GM12878 (cell line): ENCODE measurements at regions not wholly inside any gene's neighbourhood (a gene's known extent, or its start where the extent isn't known, plus 50 kb on each side); places are given as distances from the start of the nearest gene placed in this dataset.

ENCODE experiments used
- ATAC-seq: fragments of 200-7000 bp; cut with Tn5 transposase; 3 replicates; pipeline ENCODE4 v1.9.1; 2020; ENCODE audit warnings: mild to moderate bottlenecking, moderate library complexity
- BruUV-seq: library from RNA; stranded (reverse); fragments of 400-500 nt; replicated peaks from 2 replicates; lab custom pipeline; 2021; lab: Mats Ljungman, UMichigan
- CTCF ChIA-PET: fragments of 300-600 bp; sonication (Branson Sonifier 250); formaldehyde crosslinking; extraction: SDS; loops from one replicate; lab custom pipeline; 2021; ENCODE audit warnings: inconsistent platforms; lab: Yijun Ruan, JAX
- POLR2A ChIA-PET: fragments of 350-600 bp; formaldehyde crosslinking; extraction: SDS; loops from one replicate; lab custom pipeline; 2021; ENCODE audit warnings: inconsistent platforms; lab: Charles Lee
- RAD21 ChIA-PET: fragments of 300-600 bp; sonication (Branson Sonifier 250); formaldehyde crosslinking; loops from one replicate; lab custom pipeline; 2023; ENCODE audit warnings: antibody characterized with exemption; ENCODE audit not compliant: unreplicated experiment; lab: Charles Lee
- SMC1A ChIA-PET: fragments of 300-600 bp; sonication (Branson Sonifier 250); formaldehyde crosslinking; loops from one replicate; lab custom pipeline; 2023; ENCODE audit not compliant: unreplicated experiment, uncharacterized antibody; lab: Charles Lee
- DNase-seq: peaks from one replicate; pipeline ENCODE4 v3.0.0-alpha.2; 2011; ENCODE audit warnings: low read depth, low spot score
- FAIRE-seq: peaks from 3 replicates; lab custom pipeline; 2011; peaks lifted over from hg19 to GRCh38; lab: Jason Lieb, UNC
- H2AFZ ChIP-seq: 2 replicates; pipeline ENCODE4 v1.6.0; 2011; ENCODE audit warnings: low read depth, low read length, control low read depth; ENCODE audit not compliant: control insufficient read depth
- H3K27ac ChIP-seq: 2 replicates; pipeline ENCODE4 v1.5.1; 2011; ENCODE audit warnings: control low read depth; ENCODE audit not compliant: control insufficient read depth, insufficient read depth
- H3K27me3 ChIP-seq, 2 experiments: replicated peaks in 1 of 2; 2 replicates each; pipeline versions ENCODE4 v1.6.0 to v1.6.1; 2011; ENCODE audit warnings: low read length in 1 of 2; ENCODE audit not compliant: control insufficient read depth in 2 of 2, insufficient read depth in 2 of 2
- H3K36me3 ChIP-seq, 2 experiments: 2 replicates each; pipeline ENCODE4 v1.5.1; 2011; ENCODE audit warnings: low read length in 1 of 2; ENCODE audit not compliant: control insufficient read depth in 2 of 2, insufficient read depth in 2 of 2
- H3K4me1 ChIP-seq: 2 replicates; pipeline ENCODE4 v1.6.1; 2011; ENCODE audit warnings: mild to moderate bottlenecking, low read length, moderate library complexity, mixed read lengths; ENCODE audit not compliant: control insufficient read depth, insufficient read depth
- H3K4me2 ChIP-seq: 2 replicates; pipeline ENCODE4 v1.6.0; 2011; ENCODE audit warnings: control low read depth; ENCODE audit not compliant: control insufficient read depth, insufficient read depth
- H3K4me3 ChIP-seq: fragments of 200-600 bp; sonication (generic); 2 replicates; pipeline ENCODE4 v1.5.1; 2016
- H3K79me2 ChIP-seq: 2 replicates; pipeline ENCODE4 v1.6.0; 2011; ENCODE audit warnings: low read length; ENCODE audit not compliant: control insufficient read depth, insufficient read depth
- H3K9ac ChIP-seq: 2 replicates; pipeline ENCODE4 v1.8.0; 2011; ENCODE audit warnings: low read length, control low read depth, mixed read lengths; ENCODE audit not compliant: control insufficient read depth, insufficient read depth
- H3K9me3 ChIP-seq: replicated peaks from 3 replicates; pipeline ENCODE4 v1.5.1; 2011; ENCODE audit warnings: mild to moderate bottlenecking, low read length; ENCODE audit not compliant: control insufficient read depth, insufficient read depth
- H4K20me1 ChIP-seq: 2 replicates; pipeline ENCODE4 v1.6.0; 2011; ENCODE audit not compliant: control insufficient read depth, insufficient read depth
- ATF2 ChIP-seq: IDR thresholded peaks from 2 replicates; pipeline ENCODE4 v1.6.1; 2012; ENCODE audit warnings: low read length, inconsistent platforms
- BRCA1 ChIP-seq: IDR thresholded peaks from 2 replicates; pipeline ENCODE4 v1.6.1; 2011; ENCODE audit warnings: low read depth, low read length, improper control_type of control experiment
- E2F4 ChIP-seq: IDR thresholded peaks from 2 replicates; pipeline ENCODE4 v1.6.1; 2012; ENCODE audit warnings: low read depth, low read length, improper control_type of control experiment
- ETV6 ChIP-seq, 2 experiments: fragments of 450-650 bp in 1 of 2; IDR thresholded peaks in 1 of 2; conservative IDR thresholded peaks in 1 of 2; 2 replicates each; pipeline ENCODE4 v1.6.1; 2014; ENCODE audit warnings: antibody characterized with exemption in 1 of 2, borderline replicate concordance in 1 of 2, low read depth in 1 of 2, mild to moderate bottlenecking in 1 of 2, moderate library complexity in 1 of 2
- GATAD2B ChIP-seq: fragments of 450-650 bp; conservative IDR thresholded peaks from 2 replicates; pipeline ENCODE4 v1.6.1; 2017; ENCODE audit warnings: low read depth, mild to moderate bottlenecking, moderate library complexity
- HDAC2 ChIP-seq: fragments of 200-600 bp; sonication (generic); IDR thresholded peaks from 2 replicates; pipeline ENCODE4 v1.6.1; 2017
- IRF3 ChIP-seq: fragments of 450-650 bp; IDR thresholded peaks from 2 replicates; pipeline ENCODE4 v1.6.1; 2014; ENCODE audit warnings: mild to moderate bottlenecking
- MYB ChIP-seq: fragments of 150-350 bp; IDR thresholded peaks from 2 replicates; pipeline ENCODE4 v1.6.1; 2014; ENCODE audit warnings: mild to moderate bottlenecking, low read depth, low read length, borderline replicate concordance
- NBN ChIP-seq: fragments of 450-650 bp; IDR thresholded peaks from 2 replicates; pipeline ENCODE4 v1.6.1; 2016
- POLR2AphosphoS2 ChIP-seq: IDR thresholded peaks from 2 replicates; pipeline ENCODE4 v1.6.1; 2011; ENCODE audit warnings: low read depth, mild to moderate bottlenecking, low read length, improper control_type of control experiment, moderate library complexity
- PRDM15 ChIP-seq: fragments of 450-650 bp; formaldehyde crosslinking; IDR thresholded peaks from 2 replicates; pipeline ENCODE4 v1.4.0; 2020; ENCODE audit warnings: mild to moderate bottlenecking, moderate library complexity
- RAD21 ChIP-seq: IDR thresholded peaks from 2 replicates; pipeline ENCODE4 v1.6.1; 2011; ENCODE audit warnings: mild to moderate bottlenecking, low read depth, low read length, moderate library complexity; ENCODE audit not compliant: insufficient read depth
- RFX5 ChIP-seq: IDR thresholded peaks from 2 replicates; pipeline ENCODE4 v1.6.1; 2011; ENCODE audit warnings: low read depth, low read length, improper control_type of control experiment
- SMAD1 ChIP-seq: fragments of 450-650 bp; IDR thresholded peaks from 2 replicates; pipeline ENCODE4 v1.6.1; 2018; ENCODE audit warnings: mild to moderate bottlenecking, low read depth; ENCODE audit not compliant: partially characterized antibody
- SRF ChIP-seq, 2 experiments: IDR thresholded peaks; 2 replicates each; pipeline ENCODE4 v1.6.1; 2011; ENCODE audit warnings: low read depth in 2 of 2, low read length in 2 of 2, mild to moderate bottlenecking in 1 of 2, moderate library complexity in 1 of 2
- STAT1 ChIP-seq: fragments of 450-650 bp; conservative IDR thresholded peaks from 2 replicates; pipeline ENCODE4 v1.6.1; 2014; ENCODE audit warnings: antibody characterized with exemption, mild to moderate bottlenecking
- STAT3 ChIP-seq: IDR thresholded peaks from 2 replicates; pipeline ENCODE4 v1.6.1; 2011; ENCODE audit warnings: low read depth, low read length, improper control_type of control experiment
- ZNF217 ChIP-seq: fragments of 450-650 bp; IDR thresholded peaks from 2 replicates; pipeline ENCODE4 v1.6.1; 2017; ENCODE audit warnings: antibody characterized with exemption, mild to moderate bottlenecking
- ZSCAN29 ChIP-seq: fragments of 450-650 bp; IDR thresholded peaks from 2 replicates; pipeline ENCODE4 v1.6.1; 2017; ENCODE audit warnings: mild to moderate bottlenecking, moderate library complexity
- WGBS: methylation state at CpG from one replicate; pipeline ENCODE4 v1.1.6; 2016; ENCODE audit warnings: low lambda C conversion rate; ENCODE audit not compliant: insufficient replicate concordance, insufficient coverage; ENCODE audit errors: missing lambda C conversion rate; 5-methylcytosine and 5-hydroxymethylcytosine counted together
- in situ Hi-C: fragments of 300-500 bp; cut with MboI; formaldehyde crosslinking; loops from 9 replicates; pipeline ENCODE4 v1.14.3; 2018; ENCODE audit warnings: mixed read lengths
- intact Hi-C: fragments of 100-400 bp; cut with micrococcal nuclease; formaldehyde crosslinking; loops from one replicate; pipeline ENCODE4 v1.14.2; 2022; ENCODE audit not compliant: unreplicated experiment
- TF ChIP-seq, protein P1 (sequence below): IDR thresholded peaks from 2 replicates; pipeline ENCODE4 v1.6.1; 2012; ENCODE audit warnings: low read depth, low read length, improper control_type of control experiment

DNA sequence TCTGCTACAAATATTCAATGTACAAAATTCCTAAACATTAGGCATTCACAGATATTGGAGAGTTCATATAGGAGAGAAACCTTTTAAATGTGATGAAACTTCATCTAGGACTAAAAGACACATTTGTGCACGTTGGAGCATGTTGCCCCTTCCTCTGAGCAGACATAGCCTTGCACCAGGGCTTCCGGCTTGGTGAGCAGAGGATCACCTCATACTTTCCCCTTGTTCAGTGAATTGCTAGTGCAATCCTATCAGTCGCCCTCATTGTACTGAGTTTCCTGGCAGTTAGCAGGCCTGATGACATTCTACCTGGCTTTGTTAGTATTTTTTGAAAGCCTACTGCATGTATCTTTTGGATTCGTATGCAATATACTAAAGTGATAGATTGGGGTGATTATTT lies 466.2 kb downstream of the SPRY1 start:
- ChIA-PET CTCF (no interaction called here), POLR2A (no interaction called here), RAD21 (no interaction called here), SMC1A (no interaction called here)
- Histone ChIP-seq H3K4me3 (no peak overlapping the region), H3K4me2 (no peak overlapping the region), H2AFZ (no peak overlapping the region), H4K20me1 (no peaks in the 10 kb centered on the region), H3K9ac (no peak overlapping the region), H3K79me2 (no peaks in the 10 kb centered on the region), H3K27me3 (no peaks in the 10 kb centered on the region; a peak in 1 of 4 replicates), H3K4me1 (no peaks in the 10 kb centered on the region), H3K27ac (no peak overlapping the region), H3K9me3 (no peaks in the 10 kb centered on the region), H3K36me3 (no peaks in the 10 kb centered on the region)
- intact Hi-C loops: no loop called here
- 34% methylated on average over 4 of the region's 4 CpGs for WGBS
- no peak for TF ChIP-seq ATF2
- TF ChIP-seq NBN: no peak
- TF ChIP-seq HDAC2: no peak
- TF ChIP-seq RAD21: no peak
- TF ChIP-seq POLR2AphosphoS2: no peak
- TF ChIP-seq MYB: no peak
- no peak for TF ChIP-seq ZSCAN29
- TF ChIP-seq ZNF217: no peak
- TF ChIP-seq RFX5: no peak
- TF ChIP-seq ETV6 (conservative IDR thresholded peaks at IDR 0.05 in 1 of 2, IDR thresholded peaks at IDR 0.05 in 1 of 2; ENCODE audit: borderline replicate concordance in 1 of 2, low read depth in 1 of 2): no peak
- no peak for TF ChIP-seq STAT3
- TF ChIP-seq BRCA1: no peak
- TF ChIP-seq STAT1: no peak
- TF ChIP-seq PRDM15: no peak
- TF ChIP-seq SMAD1: no peak
- no peak for TF ChIP-seq E2F4
- TF ChIP-seq GATAD2B: no peak
- no peak for TF ChIP-seq IRF3
- TF ChIP-seq SRF (IDR thresholded peaks at IDR 0.05; ENCODE audit: low read depth in 2 of 2, low read length in 2 of 2): no peak
- TF ChIP-seq, protein P1, sequence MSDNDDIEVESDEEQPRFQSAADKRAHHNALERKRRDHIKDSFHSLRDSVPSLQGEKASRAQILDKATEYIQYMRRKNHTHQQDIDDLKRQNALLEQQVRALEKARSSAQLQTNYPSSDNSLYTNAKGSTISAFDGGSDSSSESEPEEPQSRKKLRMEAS: no peak
- FAIRE-seq: no peak
- in situ Hi-C loops: no loop called here
- no peak for ATAC-seq
- no TSS peak for BruUV-seq
- no peak for DNase-seq
